ENCODE measurements at regions not wholly inside any gene's neighbourhood (a gene's known extent, or its start where the extent isn't known, plus 50 kb on each side); places are given as distances from the start of the nearest gene placed in this dataset.

DNA sequence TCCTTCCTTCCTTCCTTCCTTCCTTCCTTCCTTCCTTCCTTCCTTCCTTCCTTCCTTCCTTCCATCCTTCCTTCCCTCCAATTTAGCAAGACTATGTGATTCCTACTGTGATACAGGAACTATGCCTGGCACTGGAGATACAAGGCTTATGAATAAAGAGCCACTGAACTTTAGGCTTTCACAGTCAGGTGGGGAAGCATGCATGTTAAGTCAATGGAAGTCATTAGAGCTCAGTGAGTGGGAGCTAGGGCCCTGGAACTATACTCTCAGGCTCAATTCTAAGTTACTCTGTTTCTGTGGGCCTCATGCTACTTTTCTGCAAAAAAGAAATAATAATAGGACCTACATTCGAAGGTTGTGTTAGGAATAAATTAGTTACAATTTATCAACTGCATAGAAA lies 527.6 kb upstream of the ZEB2 start:
- TF ChIP-seq CTCF (IDR thresholded peaks at IDR 0.05; ENCODE audit: insufficient read depth, low read length) (no peak), SPI1 (IDR thresholded peaks at IDR 0.05; ENCODE audit: borderline replicate concordance, low read depth) (no peak), POLR2AphosphoS5 (IDR thresholded peaks at IDR 0.05; ENCODE audit: low read depth) (no peak), GABPA (IDR thresholded peaks at IDR 0.05; ENCODE audit: low read depth) (no peak), REST (IDR thresholded peaks at IDR 0.05; ENCODE audit: insufficient replicate concordance, low read depth) (no peak)

All from HL-60 (cell line).